OCI-M2 (cell line): ENCODE measurements at regions not wholly inside any gene's neighbourhood (a gene's known extent, or its start where the extent isn't known, plus 50 kb on each side); places are given as distances from the start of the nearest gene placed in this dataset.

Source experiments
- DNase-seq: peaks from one replicate; lab custom pipeline; 2025; ENCODE audit not compliant: unreplicated experiment; lab: John Stamatoyannopoulos, UW

DNA sequence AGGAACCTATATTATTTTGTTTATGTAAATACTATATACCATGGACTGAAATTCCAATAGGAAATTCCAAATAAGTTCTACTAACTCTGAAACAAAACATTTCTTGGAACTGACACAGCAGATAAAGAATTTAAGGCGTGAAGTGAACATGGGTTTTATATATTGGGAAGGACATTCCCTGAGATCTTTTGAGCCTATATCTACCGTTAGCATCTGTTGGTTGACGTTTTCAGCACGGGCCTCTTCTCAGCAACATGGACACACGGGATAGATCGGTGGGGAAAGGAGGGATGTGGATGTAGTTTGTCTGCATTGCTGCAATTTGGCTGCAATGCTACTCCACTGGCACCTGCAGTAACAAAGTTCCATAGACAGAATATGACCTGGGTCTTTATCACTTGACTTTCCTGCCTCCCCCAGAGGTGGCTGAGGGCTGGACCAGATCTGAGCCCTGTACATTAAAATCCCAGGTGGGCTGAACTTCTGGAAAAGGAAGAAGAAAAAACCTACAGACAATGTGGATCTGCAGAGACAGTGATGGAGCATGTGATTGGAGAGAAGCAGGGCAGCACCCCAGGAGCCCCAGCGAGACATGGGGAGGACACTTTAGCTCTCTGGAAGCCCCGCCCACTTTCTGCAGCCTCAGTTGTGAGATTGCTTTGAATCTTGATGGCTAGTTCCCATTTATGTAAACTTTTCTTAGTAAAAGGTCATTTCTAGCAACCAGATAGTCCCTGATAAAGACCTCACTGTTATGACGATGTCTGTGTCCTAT is 91.2 kb upstream of the CPEB4 start:
- no peak for DNase-seq

- no peak for DNase-seq
These were observed 89.9 kb upstream of the CPEB4 start for GRCh38 chr5:173798127-173798810.

- DNase-seq: no peak
These were observed 87.8 kb upstream of the CPEB4 start for GRCh38 chr5:173800340-173800739.

GRCh38 chr5:173801006-173801405 is 87.1 kb upstream of the CPEB4 start:
- DNase-seq: no peak

- no peak for DNase-seq
These were observed 85.4 kb upstream of the CPEB4 start for GRCh38 chr5:173802670-173803165.

- no peak for DNase-seq
These were observed 83.6 kb upstream of the CPEB4 start for GRCh38 chr5:173804579-173804978.

- DNase-seq: no peak
These were observed 81.7 kb upstream of the CPEB4 start for GRCh38 chr5:173806270-173807035.

- no peak for DNase-seq
These were observed 80.9 kb upstream of the CPEB4 start for GRCh38 chr5:173807181-173807655.

GRCh38 chr5:173808079-173808808 is 79.9 kb upstream of the CPEB4 start:
- no peak for DNase-seq

- DNase-seq: no peak
These were observed 79.1 kb upstream of the CPEB4 start for GRCh38 chr5:173809014-173809413.

GRCh38 chr5:173812811-173813550 is 75.2 kb upstream of the CPEB4 start:
- DNase-seq: no peak

DNA sequence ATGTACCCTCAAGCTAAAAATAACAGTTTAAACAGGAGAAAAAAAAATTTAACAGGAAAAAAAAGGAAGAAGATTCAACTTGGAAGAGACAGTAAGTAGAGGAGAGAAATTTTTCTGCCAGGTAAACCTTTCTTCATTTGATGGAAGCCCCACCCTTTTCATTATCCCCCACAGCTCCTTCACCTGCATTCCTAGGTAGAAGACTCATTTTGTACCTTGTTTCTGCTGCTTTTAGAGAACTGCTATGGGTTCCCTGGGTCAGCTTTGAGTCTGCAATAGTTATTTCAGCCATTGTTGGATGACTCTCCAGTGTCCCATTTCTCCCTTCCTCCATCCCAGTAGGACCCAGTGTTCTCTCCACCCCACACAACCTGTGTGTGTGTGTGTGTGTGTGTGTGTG is 74.1 kb upstream of the CPEB4 start:
- no peak for DNase-seq

DNA sequence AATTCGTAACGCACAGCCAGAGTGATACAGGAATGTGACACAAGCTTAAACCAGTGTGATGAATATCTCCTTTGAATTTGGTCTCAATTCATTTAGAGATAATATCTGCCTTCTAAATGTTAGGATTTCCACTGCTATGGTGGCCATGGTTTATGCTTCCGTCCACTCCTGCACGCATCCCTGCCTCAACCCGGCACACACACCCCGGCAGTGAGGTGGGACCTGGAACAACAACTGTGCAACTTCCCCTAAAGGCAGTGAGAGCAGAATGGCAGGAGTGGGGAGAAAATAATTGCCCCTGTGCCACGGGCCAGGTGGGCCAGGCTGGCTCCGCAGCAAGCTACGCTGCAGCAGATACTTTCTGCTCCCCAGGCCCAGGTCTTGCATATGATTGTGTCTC is 72.6 kb upstream of the CPEB4 start:
- no peak for DNase-seq

DNA sequence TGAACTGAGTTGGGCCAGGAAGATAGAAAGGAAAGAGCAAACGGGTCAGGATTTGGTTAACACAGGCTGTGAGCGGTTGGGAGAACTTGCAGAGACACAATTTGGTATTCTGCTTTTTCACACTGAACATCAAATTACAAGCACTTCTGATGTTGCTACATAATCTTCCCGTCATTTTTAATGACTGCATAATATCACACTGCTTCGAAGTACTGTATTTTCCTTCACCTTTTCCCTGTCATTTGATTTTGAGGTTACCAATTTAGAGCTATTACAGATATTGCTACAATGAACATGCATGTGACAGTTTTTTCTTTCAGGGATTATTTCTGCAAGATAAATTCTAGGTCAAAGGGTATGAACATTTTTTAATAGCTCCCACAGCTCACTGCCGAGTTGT is 71.4 kb upstream of the CPEB4 start:
- no peak for DNase-seq

DNA sequence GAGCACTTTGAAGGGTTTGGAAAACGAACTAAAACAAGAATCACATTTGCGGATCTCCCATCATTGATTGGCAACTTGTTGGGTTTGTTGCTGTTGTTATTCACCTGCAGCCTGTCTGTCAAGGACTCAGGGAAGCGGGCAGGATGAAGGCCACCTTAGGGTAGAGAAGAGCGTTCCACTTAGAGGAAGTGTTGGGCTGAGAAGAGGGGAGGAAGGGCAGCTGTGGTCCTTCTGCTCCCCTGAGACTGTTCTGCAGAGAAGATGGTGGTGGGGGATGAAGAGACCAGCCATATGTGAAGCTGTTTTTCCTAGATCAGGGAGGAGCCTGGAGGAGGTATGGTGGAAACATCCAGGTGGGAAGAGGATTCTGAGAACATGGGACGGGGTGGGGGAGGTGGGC is 70.6 kb upstream of the CPEB4 start:
- no peak for DNase-seq

GRCh38 chr5:173819521-173819920 is 68.6 kb upstream of the CPEB4 start:
- no peak for DNase-seq

DNA sequence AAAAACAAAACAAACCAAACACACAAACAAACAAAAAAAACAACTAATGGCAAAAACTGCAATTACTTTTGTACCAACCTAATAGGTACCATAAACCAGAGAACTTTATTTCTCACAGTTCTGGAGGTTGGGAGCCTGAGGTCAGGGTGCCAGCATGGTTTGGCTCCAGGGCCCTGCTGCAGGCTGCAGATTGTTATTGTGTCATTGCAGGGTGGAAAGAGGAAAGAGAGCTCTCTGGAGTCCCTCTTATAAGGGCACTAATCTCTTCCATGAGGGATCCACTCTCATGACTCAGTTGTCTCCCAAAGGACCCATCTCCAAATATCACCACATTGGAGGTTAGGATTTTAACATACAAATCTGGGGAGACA is 64.9 kb upstream of the CPEB4 start:
- DNase-seq: no peak

DNA sequence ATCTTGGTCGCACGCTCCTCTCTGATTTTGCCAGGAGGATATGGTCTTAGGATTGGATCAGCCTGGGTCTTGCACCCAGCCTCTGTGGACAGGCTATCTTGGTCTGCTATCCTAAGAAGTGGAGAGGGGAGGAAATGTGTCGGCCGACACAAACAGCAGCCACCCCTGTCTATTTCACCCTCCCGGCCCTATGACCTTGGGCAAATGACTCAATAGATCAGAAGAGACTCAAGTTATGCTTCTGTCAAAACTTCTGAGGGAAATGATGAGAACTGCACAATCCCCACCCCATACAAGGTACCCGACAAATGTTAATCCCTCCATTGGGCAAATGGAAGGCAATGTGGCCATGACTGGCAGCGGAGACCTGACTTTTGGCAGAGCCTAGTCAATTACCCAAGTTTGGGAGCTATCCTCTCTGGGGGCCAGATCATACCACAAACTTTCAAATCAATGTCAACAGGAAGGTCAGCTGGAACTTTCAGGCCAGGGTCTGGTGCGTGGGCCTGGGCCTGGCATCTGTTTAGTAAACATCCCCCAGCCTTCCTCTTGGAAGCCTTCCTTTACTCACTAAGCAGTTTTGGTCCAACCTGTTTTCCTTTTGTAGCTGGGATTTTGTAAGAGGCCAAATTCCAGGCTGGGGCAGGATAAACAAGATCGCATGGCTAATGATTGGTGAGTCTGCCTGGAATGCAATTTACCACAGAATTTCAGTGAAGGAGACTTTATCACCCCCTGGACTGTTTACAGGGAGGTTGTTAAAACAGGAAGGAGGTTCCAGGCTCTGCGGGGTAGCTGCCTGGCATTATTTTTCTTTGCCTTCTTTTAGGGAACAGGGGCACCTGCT is 64.2 kb upstream of the CPEB4 start:
- no peak for DNase-seq

GRCh38 chr5:173825215-173825865 is 62.8 kb upstream of the CPEB4 start:
- DNase-seq: no peak
